Erythroblast (primary cell): ENCODE measurements at regions not wholly inside any gene's neighbourhood (a gene's known extent, or its start where the extent isn't known, plus 50 kb on each side); places are given as distances from the start of the nearest gene placed in this dataset.

ENCODE experiments used
- GATA1 ChIP-seq: IDR thresholded peaks from 2 replicates; pipeline ENCODE4 v1.6.1; 2011; ENCODE audit warnings: low read depth, mild to moderate bottlenecking, control low read depth, low read length, moderate library complexity
- POLR2A ChIP-seq: IDR thresholded peaks from 2 replicates; pipeline ENCODE4 v1.6.1; 2011; ENCODE audit warnings: mild to moderate bottlenecking, low read length

GRCh38 chr6:170102582-170103481 is 188.0 kb downstream of the DLL1 start:
- no peak for TF ChIP-seq POLR2A
- no peak for TF ChIP-seq GATA1
